Prostate gland (tissue), 2 donors: ENCODE measurements at regions not wholly inside any gene's neighbourhood (a gene's known extent, or its start where the extent isn't known, plus 50 kb on each side); places are given as distances from the start of the nearest gene placed in this dataset.

ENCODE experiments used
- CTCF ChIP-seq, 4 experiments: fragments of 200-600 bp in 2 of 4; fragments of 450-650 bp in 2 of 4; sonication (generic) in 2 of 4; IDR thresholded peaks; 1 replicate in 3 of 4; 2 replicates in 1 of 4; pipeline ENCODE4 v1.5.1; 2016 to 2019; ENCODE audit warnings: antibody characterized with exemption in 4 of 4, mild to moderate bottlenecking in 2 of 4, moderate library complexity in 2 of 4
- POLR2AphosphoS5 ChIP-seq: sonication (generic); formaldehyde crosslinking; IDR thresholded peaks from one replicate; pipeline ENCODE4 v1.6.1; 2017; ENCODE audit warnings: antibody characterized with exemption

GRCh38 chr15:62637950-62638619 lies 404.5 kb upstream of the TPM1 start:
- TF ChIP-seq CTCF (IDR thresholded peaks at IDR 0.05) (no peak), POLR2AphosphoS5 (peak; percentile 45)
